GM19238 (cell line): ENCODE measurements at regions not wholly inside any gene's neighbourhood (a gene's known extent, or its start where the extent isn't known, plus 50 kb on each side); places are given as distances from the start of the nearest gene placed in this dataset.
"Not testable (repeated sequence)": the region's sequence is repeated elsewhere in the genome, so short reads cannot be mapped to it uniquely, and the experiment has no call there.

ENCODE experiments used
- DNase-seq: peaks from one replicate; pipeline ENCODE4 v3.0.0; 2011; ENCODE audit warnings: low spot score; ENCODE audit not compliant: insufficient read length

- no peak for DNase-seq
Measured at GRCh38 chr11:35046681-35047080, 92.3 kb upstream of the CD44 start.

DNA sequence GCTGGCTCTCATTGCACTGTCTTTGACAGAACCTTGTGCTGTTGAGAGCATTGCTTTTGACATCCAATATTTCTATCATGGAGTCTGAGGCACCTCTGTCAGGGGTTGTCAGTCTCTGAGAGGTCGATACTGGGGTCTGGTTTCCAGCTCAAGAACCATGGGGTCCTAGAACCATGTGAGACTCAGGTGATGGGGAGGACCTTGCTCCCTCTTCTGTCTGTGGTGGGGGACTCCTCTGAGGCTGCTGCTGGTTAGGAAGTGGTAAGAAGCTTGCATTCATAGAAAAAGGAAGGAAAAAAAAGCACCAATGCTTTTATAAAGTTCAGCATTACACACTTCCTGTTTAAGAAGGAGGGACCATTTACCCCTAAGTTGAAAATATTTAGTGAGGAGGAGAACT is 91.8 kb upstream of the CD44 start:
- DNase-seq: no peak

GRCh38 chr11:35047769-35048168 is 91.2 kb upstream of the CD44 start:
- no peak for DNase-seq

- not testable (repeated sequence) for DNase-seq
Measured at GRCh38 chr11:35048346-35048745, 90.6 kb upstream of the CD44 start.

DNA sequence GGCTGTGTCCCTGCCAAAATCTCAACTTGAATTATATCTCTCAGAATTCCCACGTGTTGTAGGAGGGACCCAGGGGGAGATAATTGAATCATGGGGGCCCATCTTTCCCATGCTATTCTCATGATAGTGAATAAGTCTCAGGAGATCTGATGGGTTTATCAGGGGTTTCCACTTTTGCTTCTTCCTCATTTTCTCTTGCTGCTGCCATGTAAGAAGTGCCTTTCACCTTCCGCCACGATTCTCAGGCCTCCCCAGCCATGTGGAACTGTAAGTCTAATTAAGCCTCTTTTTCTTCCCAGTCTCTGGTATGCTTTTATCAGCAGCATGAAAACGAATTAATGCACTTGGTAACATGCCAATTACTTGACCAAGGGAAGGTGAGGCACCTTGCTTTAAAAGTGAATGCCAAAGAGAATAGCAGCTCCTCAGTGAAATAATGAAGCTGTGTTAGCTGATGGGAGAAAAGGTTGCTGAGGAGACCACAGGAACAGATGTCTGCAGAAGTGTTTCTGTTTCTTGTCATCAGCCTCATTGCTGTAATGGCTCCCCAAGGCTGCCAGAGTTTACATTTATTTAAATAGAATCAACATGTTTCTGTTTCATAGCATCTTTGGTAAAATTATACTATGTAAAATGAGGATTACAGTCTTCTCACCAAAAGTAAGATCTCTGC is 89.0 kb upstream of the CD44 start:
- DNase-seq: no peak

GRCh38 chr11:35050541-35050995 is 88.4 kb upstream of the CD44 start:
- no peak for DNase-seq

DNA sequence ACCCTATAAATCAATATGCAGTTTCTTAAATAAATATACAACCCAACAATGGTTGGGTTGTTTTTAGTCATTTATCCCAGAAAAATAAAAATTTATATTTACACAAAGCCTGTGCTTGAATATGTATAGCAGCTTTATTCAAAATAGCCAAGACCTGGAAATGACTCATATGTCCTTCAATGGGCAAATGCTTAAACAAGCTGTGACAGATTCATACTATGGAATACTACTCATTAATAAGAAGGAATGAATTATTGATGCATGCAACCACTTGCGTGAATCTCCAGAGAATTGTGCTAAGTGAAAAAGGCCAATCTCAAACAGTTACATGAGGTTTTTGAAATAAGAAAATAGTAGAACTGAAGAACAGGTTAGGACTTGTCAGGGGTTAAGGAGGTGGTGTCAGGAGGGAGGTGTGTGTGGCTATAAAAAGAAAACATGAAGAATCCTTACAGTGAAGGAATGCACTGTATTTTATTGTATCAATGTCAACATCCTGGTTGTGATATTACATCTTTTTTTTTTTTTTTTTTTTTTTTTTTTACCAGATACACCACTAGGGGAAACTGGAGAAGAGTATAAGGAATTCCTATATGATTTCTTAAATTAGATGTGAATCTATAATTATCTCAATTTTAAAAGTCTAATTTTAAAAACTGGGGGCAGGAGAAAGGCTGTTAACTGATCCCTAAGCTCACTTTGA is 82.4 kb upstream of the CD44 start:
- DNase-seq: no peak

DNA sequence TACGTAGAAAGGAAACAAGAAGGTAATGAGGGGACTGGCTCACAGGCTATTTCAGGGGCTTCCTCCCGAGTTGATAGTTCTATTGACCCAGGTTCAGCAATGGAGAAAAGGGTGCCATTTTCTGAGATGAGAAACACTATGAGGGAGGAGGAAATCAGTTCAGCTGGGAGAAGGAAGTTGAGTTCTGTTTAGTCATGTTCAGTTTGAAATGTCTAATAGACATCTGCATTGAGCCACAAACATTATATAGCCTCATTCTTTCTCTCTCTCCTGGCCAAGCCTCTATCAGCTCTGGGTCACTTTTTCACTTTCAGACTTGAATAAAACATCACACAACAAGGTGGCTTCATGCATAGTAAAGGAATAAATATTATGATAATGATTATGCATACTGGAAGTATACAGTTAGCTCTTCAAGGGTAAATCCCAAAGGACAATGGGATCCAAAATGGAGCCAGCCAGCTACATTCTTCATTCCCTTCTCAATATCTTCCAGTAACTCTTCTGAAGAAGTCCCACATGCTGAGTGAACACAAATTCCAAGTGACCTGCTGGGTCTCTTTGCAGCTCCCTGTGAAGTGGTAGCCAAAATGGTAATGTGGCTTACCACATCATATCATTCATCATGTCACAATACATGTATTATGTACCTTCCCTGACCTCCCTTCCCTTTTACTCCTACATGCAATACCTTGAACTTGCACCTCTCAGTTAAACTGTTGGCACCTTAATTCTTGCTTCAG is 80.9 kb upstream of the CD44 start:
- no peak for DNase-seq

DNA sequence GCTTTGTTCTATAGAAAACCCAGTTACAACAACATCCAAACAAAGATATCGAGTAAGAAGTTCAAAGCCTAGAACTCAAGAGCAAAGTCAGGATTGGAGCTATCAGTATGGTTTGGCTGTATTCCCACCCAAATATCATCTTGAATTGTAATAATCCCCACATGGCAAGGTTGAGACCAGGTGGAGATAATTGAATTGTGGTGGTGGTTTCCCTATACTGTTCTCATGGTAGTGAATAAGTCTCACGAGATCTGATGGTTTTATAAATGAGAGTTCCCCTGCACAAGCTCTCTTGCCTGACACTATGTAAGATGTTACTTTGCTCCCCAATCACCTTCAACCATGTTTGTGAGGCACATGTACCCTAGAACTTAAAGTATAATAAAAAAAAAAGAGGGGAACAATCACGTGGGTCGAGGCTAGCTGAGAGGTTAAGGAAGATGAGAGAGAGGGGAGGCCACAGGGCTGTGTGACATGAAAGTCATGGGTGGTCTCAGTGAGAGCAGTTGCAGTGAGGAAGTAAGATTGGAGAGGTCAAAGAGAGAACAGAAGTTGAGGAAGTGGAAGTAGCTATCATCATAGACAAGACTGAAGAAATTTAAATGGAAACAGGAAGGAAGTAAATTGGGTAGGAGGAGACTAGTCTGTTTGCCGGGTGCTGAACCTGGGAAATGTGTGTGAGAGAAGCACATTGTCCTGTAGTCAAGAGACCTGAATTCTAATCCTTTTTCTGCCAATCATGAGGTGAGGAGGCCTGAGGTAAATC is 80.1 kb upstream of the CD44 start:
- DNase-seq: no peak

GRCh38 chr11:35061516-35062440 is 77.2 kb upstream of the CD44 start:
- DNase-seq: no peak

- no peak for DNase-seq
Measured at GRCh38 chr11:35063488-35063931, 75.5 kb upstream of the CD44 start.

GRCh38 chr11:35064114-35064800 is 74.7 kb upstream of the CD44 start:
- no peak for DNase-seq

GRCh38 chr11:35065566-35065965 is 73.4 kb upstream of the CD44 start:
- no peak for DNase-seq

- DNase-seq: no peak
Measured at GRCh38 chr11:35066030-35066429, 72.9 kb upstream of the CD44 start.

GRCh38 chr11:35066783-35067423 is 72.1 kb upstream of the CD44 start:
- DNase-seq: no peak

DNA sequence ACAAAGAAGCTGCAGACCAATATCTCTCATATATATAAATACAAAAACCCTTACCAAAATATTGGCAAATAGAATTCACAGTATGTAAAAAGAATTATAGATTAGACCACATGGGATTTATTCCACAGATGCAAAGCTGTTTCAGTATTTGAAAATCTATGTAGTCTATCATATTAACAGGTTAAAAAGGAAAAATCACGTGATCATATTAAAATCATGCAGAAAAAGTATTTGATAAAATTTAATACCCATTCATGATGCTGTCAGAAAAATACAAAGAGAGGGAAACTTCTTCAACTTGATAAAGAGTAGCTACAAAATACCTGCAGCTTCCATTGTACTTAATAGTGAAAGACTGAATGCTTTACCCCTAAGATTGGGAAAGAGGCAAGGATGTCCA is 67.2 kb upstream of the CD44 start:
- no peak for DNase-seq

DNA sequence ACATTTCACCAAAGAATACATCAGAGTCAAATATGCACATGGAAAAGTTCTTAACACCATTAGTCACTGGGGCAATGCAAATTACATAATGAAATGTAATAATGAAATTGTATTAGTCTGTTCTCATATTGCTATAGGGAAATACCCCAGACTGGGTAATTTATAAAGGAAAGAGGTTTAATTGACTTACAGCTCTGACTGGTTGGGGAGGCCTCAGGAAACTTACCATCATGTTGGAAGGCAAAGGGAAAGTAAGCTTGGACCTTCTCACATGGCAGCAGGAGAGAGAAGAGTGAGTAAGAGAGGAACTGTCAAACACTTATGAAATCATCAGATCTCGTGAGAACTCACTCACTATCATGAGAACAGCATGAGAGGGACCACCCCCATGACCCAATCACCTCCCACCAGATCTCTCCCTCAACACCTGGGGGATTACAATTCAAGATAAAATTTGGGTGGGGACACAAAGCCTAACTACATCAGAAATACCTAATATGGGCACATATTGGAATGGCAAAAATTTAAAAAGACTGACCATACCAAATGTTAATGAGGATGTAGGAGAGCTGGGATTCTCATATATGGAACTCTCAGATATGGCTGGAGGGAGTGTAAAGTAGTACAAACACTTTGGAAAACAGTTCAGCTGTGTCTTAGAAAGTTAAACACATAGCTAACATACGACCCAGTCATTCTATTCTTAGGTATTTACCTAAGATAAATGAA is 65.1 kb upstream of the CD44 start:
- no peak for DNase-seq

GRCh38 chr11:35076201-35077100 is 62.5 kb upstream of the CD44 start:
- DNase-seq: no peak
